Nephron (organoid): ENCODE measurements at regions not wholly inside any gene's neighbourhood (a gene's known extent, or its start where the extent isn't known, plus 50 kb on each side); places are given as distances from the start of the nearest gene placed in this dataset.
A peak's percentile ranks its signal among the peaks of the same experiment; 100 is the strongest.

Experiments used
- H3K27ac Mint-ChIP-seq, 3 experiments: 2 replicates each; pipeline ENCODE4 v1.8.0; 2020; ENCODE audit warnings: mixed read lengths in 3 of 3, mild to moderate bottlenecking in 2 of 3, moderate library complexity in 1 of 3
- H3K27me3 Mint-ChIP-seq: 2 replicates; pipeline ENCODE4 v1.8.0; 2021; ENCODE audit warnings: low read depth, mild to moderate bottlenecking, moderate library complexity, mixed read lengths
- H3K36me3 Mint-ChIP-seq: 2 replicates; pipeline ENCODE4 v1.8.0; 2020; ENCODE audit warnings: low read depth, mixed read lengths
- H3K4me1 Mint-ChIP-seq: 2 replicates; pipeline ENCODE4 v1.8.0; 2020; ENCODE audit warnings: mixed read lengths
- H3K4me3 Mint-ChIP-seq, 3 experiments: 2 replicates each; pipeline ENCODE4 v1.8.0; 2020; ENCODE audit warnings: mild to moderate bottlenecking in 3 of 3, mixed read lengths in 3 of 3, moderate library complexity in 2 of 3
- H3K9me3 Mint-ChIP-seq: 2 replicates; pipeline ENCODE4 v1.8.0; 2020; ENCODE audit warnings: mixed read lengths
- CTCF ChIP-seq, 3 experiments: fragments of 200-600 bp; sonication (generic); IDR thresholded peaks; one replicate each; pipeline ENCODE4 v1.5.0; 2021; ENCODE audit warnings: antibody characterized with exemption in 3 of 3; ENCODE audit not compliant: unreplicated experiment in 3 of 3

GRCh38 chr5:74064911-74065310 is 438.9 kb downstream of the ARHGEF28 start:
- Mint-ChIP-seq H3K36me3 (no peaks in the 10 kb centered on the region), H3K4me1 (peaks cover 44% of the 10 kb centered on the region), H3K4me3 (no peak overlapping the region), H3K27ac (no peak overlapping the region), H3K9me3 (peaks cover 2% of the 10 kb centered on the region), H3K27me3 (no peaks in the 10 kb centered on the region)
- no peak for TF ChIP-seq CTCF (IDR thresholded peaks at IDR 0.05; ENCODE audit: unreplicated experiment in 3 of 3)

- no peaks in the 10 kb centered on the region for H3K27me3 Mint-ChIP-seq
- H3K4me3 Mint-ChIP-seq: no peak overlapping the region
- TF ChIP-seq CTCF (IDR thresholded peaks at IDR 0.05; ENCODE audit: unreplicated experiment in 3 of 3): no peak
- H3K27ac Mint-ChIP-seq: peak overlapping the region; percentile 59 to 83 (median 74)
- H3K36me3 Mint-ChIP-seq: no peaks in the 10 kb centered on the region
- H3K4me1 Mint-ChIP-seq: peaks cover 43% of the 10 kb centered on the region
- H3K9me3 Mint-ChIP-seq: peaks cover 2% of the 10 kb centered on the region
Measured at GRCh38 chr5:74064225-74064624, 438.2 kb downstream of the ARHGEF28 start.

GRCh38 chr5:74063821-74064220 is 437.8 kb downstream of the ARHGEF28 start:
- TF ChIP-seq CTCF (IDR thresholded peaks at IDR 0.05; ENCODE audit: unreplicated experiment in 3 of 3): no peak
- Mint-ChIP-seq H3K4me1 (peaks cover 39% of the 10 kb centered on the region), H3K27me3 (no peaks in the 10 kb centered on the region), H3K27ac (peak overlapping the region; percentile 59 to 83 (median 74)), H3K36me3 (no peaks in the 10 kb centered on the region), H3K9me3 (peaks cover 2% of the 10 kb centered on the region), H3K4me3 (no peak overlapping the region)

GRCh38 chr5:74063346-74063745 is 437.4 kb downstream of the ARHGEF28 start:
- Mint-ChIP-seq H3K27me3 (no peaks in the 10 kb centered on the region), H3K27ac (peak overlapping the region; percentile 59 to 83 (median 74)), H3K36me3 (no peaks in the 10 kb centered on the region), H3K4me1 (peaks cover 37% of the 10 kb centered on the region), H3K9me3 (peaks cover 2% of the 10 kb centered on the region), H3K4me3 (no peak overlapping the region)
- TF ChIP-seq CTCF (IDR thresholded peaks at IDR 0.05; ENCODE audit: unreplicated experiment in 3 of 3): no peak

- no peaks in the 10 kb centered on the region for H3K27me3 Mint-ChIP-seq
- peaks cover 37% of the 10 kb centered on the region for H3K4me1 Mint-ChIP-seq
- no peaks in the 10 kb centered on the region for H3K36me3 Mint-ChIP-seq
- H3K27ac Mint-ChIP-seq: no peak overlapping the region
- peaks cover 2% of the 10 kb centered on the region for H3K9me3 Mint-ChIP-seq
- H3K4me3 Mint-ChIP-seq: no peak overlapping the region
- no peak for TF ChIP-seq CTCF (IDR thresholded peaks at IDR 0.05; ENCODE audit: unreplicated experiment in 3 of 3)
Measured at GRCh38 chr5:74061292-74061691, 435.3 kb downstream of the ARHGEF28 start.

- no peak overlapping the region for H3K4me3 Mint-ChIP-seq
- no peaks in the 10 kb centered on the region for H3K9me3 Mint-ChIP-seq
- no peaks in the 10 kb centered on the region for H3K36me3 Mint-ChIP-seq
- no peak for TF ChIP-seq CTCF (IDR thresholded peaks at IDR 0.05; ENCODE audit: unreplicated experiment in 3 of 3)
- no peak overlapping the region for H3K27ac Mint-ChIP-seq
- no peaks in the 10 kb centered on the region for H3K27me3 Mint-ChIP-seq
- peaks cover 48% of the 10 kb centered on the region for H3K4me1 Mint-ChIP-seq
Measured at GRCh38 chr5:74059706-74060105, 433.7 kb downstream of the ARHGEF28 start.
